ENCODE measurements at regions not wholly inside any gene's neighbourhood (a gene's known extent, or its start where the extent isn't known, plus 50 kb on each side); places are given as distances from the start of the nearest gene placed in this dataset.

DNA sequence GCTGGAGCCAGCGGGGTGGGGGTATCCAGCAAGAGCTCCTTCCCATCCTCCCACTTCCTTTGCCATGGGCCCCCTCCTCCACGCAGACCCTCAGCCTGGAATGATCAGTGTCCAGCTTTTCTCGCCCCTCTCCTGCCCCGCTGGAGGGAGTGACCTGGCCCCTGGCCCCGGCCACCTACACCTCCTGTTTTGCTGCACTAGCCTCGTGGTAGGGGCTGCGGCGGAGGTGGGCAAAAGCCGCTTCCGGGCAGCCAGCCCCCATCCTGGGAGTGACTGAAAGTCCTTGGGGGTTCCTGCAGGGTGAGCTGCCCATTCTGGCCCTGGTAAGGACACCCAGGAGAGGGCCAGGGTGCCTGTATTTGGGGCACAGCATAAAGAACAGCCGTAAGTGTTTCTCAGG lies 295.7 kb downstream of the SEC14L1 start:
- DNase-seq = no peak
- Mint-ChIP-seq H3K9me3 (no peaks in the 10 kb centered on the region), H3K36me3 (ENCODE audit: low read depth) (no peaks in the 10 kb centered on the region), H3K27me3 (no peaks in the 10 kb centered on the region), H3K27ac (peak overlapping the region; percentile 94), H3K4me1 (peaks cover 97% of the 10 kb centered on the region), H3K4me3 (no peak overlapping the region)
- ChIA-PET CTCF (interaction anchor here (1.0 to 1.6 kb wide), 3 partner anchors 9 to 35 kb away, joined by 3 to 5 read pairs (median 4); no protein-coding TSS in a partner anchor), POLR2A (interaction anchor here (0.7 to 23.2 kb wide), 8 partner anchors 8 to 114 kb away, joined by 3 to 831 read pairs (median 18); no protein-coding TSS in a partner anchor)
- TF ChIP-seq, protein P1, sequence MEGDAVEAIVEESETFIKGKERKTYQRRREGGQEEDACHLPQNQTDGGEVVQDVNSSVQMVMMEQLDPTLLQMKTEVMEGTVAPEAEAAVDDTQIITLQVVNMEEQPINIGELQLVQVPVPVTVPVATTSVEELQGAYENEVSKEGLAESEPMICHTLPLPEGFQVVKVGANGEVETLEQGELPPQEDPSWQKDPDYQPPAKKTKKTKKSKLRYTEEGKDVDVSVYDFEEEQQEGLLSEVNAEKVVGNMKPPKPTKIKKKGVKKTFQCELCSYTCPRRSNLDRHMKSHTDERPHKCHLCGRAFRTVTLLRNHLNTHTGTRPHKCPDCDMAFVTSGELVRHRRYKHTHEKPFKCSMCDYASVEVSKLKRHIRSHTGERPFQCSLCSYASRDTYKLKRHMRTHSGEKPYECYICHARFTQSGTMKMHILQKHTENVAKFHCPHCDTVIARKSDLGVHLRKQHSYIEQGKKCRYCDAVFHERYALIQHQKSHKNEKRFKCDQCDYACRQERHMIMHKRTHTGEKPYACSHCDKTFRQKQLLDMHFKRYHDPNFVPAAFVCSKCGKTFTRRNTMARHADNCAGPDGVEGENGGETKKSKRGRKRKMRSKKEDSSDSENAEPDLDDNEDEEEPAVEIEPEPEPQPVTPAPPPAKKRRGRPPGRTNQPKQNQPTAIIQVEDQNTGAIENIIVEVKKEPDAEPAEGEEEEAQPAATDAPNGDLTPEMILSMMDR (IDR thresholded peaks at IDR 0.05) = no peak
- no peak for ATAC-seq (ENCODE audit: low read depth)
- intact Hi-C loops (cut with micrococcal nuclease) = no loop called here

DNA sequence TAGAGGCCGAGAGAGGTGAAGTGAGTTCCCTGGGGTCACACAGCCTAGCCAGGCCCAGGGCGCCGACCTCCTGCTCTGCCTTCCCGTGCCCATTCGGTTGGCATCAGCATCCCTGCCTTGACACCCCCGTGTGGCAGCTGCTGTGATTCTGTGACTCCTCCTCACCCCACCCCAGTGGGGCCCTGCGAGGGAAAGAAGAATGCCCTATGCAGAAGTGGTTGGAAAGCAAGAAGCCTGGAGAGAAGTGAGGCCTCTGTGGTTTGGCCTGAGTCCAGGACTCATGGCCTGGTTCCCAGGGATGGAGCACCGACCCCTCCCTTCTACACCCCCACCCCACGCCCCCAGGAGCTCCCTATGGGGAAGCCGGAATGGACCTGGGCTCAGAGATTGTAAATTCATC lies 296.2 kb downstream of the SEC14L1 start:
- TF ChIP-seq, protein P1 (IDR thresholded peaks at IDR 0.05) = no peak
- intact Hi-C loops (cut with micrococcal nuclease) = no loop called here

DNA sequence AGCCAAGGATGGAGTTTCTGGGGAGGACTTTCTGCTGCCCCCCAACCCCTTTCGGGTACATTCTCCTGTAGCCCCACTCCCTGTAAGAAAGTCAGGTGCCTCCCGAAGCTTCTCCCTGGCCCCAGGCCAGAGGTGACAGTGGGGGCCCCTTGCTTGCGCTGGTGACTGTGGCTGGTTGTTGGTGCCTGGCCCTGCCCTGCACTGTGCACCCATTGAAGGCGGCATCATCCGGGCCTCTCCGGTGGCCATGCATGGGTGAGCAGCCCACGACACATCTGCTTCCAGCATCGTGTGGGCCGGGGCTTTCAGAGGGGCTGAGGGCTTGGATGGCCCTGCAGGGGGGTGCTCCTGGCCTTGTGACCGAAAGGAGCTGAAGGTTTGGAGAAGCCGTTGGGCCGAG lies 297.0 kb downstream of the SEC14L1 start:
- H3K27me3 Mint-ChIP-seq = no peaks in the 10 kb centered on the region
- CTCF ChIA-PET = interaction anchor here (1.6 kb wide), 1 partner anchor 7 kb away, joined by 5 read pairs; no protein-coding TSS in a partner anchor
- H3K9me3 Mint-ChIP-seq = no peaks in the 10 kb centered on the region
- intact Hi-C loops (cut with micrococcal nuclease) = no loop called here
- peak overlapping the region; percentile 94 for H3K27ac Mint-ChIP-seq
- peaks cover 99% of the 10 kb centered on the region for H3K4me1 Mint-ChIP-seq
- POLR2A ChIA-PET = interaction anchor here (1.1 to 23.2 kb wide), 9 partner anchors 8 to 521 kb away, joined by 3 to 831 read pairs (median 17); partner anchors contain the start of gene TNRC6C
- H3K36me3 Mint-ChIP-seq (ENCODE audit: low read depth) = no peaks in the 10 kb centered on the region
- ATAC-seq (ENCODE audit: low read depth) (no peak), DNase-seq (no peak)
- H3K4me3 Mint-ChIP-seq = peak overlapping the region; percentile 38
- TF ChIP-seq, protein P1 (IDR thresholded peaks at IDR 0.05) = no peak

More for the DNA sequence above, 296.2 kb downstream of the SEC14L1 start:
- H3K9me3 Mint-ChIP-seq = no peaks in the 10 kb centered on the region
- DNase-seq = no peak
- POLR2A ChIA-PET = interaction anchor here (2.1 to 23.2 kb wide), 5 partner anchors 8 to 114 kb away, joined by 14 to 831 read pairs (median 77); no protein-coding TSS in a partner anchor
- CTCF ChIA-PET = interaction anchor here (1.0 to 1.6 kb wide), 3 partner anchors 8 to 36 kb away, joined by 3 to 5 read pairs (median 4); no protein-coding TSS in a partner anchor
- peaks cover 97% of the 10 kb centered on the region for H3K4me1 Mint-ChIP-seq
- no peaks in the 10 kb centered on the region for H3K27me3 Mint-ChIP-seq
- H3K36me3 Mint-ChIP-seq (ENCODE audit: low read depth) = no peaks in the 10 kb centered on the region
- no peak for ATAC-seq (ENCODE audit: low read depth)
- peak overlapping the region; percentile 35 for H3K4me3 Mint-ChIP-seq
- H3K27ac Mint-ChIP-seq = peak overlapping the region; percentile 94

DNA sequence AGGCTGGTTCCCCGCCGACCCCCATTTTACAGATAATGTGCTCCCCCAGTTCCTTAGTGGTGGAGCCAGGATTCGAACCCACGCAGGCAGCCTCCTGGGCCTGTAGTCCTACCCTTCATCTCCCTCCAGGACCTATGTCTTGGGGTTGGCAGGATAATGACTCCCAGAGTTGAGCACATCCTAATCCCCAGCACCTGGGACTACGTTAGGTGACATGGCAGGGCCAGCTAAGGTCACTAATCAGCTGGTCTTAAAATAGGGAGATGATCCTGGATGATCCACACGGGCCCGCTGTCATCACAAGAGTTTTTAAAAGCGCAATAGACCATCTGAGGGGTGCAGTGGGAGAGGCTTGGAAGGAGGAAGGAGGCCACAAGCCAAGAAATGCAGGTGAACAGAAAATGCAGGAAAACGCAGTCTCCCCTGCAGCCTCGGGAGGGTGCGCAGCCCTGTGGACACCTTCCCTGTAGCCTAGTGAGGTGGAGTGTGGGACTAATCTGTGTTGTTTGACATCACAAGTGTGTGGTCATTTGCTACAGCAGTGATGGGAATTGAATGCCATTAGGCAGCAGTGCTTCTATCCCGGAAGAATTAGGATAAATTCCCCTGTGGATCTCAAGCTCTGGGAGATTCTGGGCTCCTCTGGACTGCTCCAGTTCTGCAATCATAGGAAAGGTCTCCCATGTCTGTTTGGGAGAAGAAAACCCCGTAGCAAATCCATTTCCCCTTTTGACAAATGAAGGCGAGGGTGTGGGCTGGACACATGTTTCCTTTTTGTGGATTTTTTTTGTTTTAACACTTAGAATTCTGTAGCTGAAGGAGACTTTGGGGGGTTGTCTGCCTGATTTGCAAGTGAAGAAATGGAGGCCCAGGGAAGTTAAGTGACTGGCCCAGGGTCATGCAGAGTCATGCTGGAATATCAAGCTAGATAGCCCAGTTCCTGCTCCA lies 297.7 kb downstream of the SEC14L1 start:
- Mint-ChIP-seq H3K4me3 (peak overlapping the region; percentile 44), H3K27ac (peak overlapping the region; percentile 94), H3K36me3 (ENCODE audit: low read depth) (no peaks in the 10 kb centered on the region), H3K9me3 (no peaks in the 10 kb centered on the region), H3K4me1 (peaks cover 100% of the 10 kb centered on the region), H3K27me3 (no peaks in the 10 kb centered on the region)
- POLR2A ChIA-PET = interaction anchor here (1.1 to 23.2 kb wide), 8 partner anchors 10 to 520 kb away, joined by 3 to 831 read pairs (median 47); partner anchors contain the start of gene TNRC6C
- ATAC-seq (ENCODE audit: low read depth) (no peak), DNase-seq (no peak)
- CTCF ChIA-PET = interaction anchor here (0.8 to 3.4 kb wide), 4 partner anchors 9 to 107 kb away, joined by 3 to 58 read pairs (median 4); no protein-coding TSS in a partner anchor
- intact Hi-C loops (cut with micrococcal nuclease) = no loop called here
- TF ChIP-seq, protein P1 (IDR thresholded peaks at IDR 0.05) = no peak

Data from activated B cell treated with CpG ODN at 0.5 μM for 24 hours (primary cell).